ENCODE measurements at regions not wholly inside any gene's neighbourhood (a gene's known extent, or its start where the extent isn't known, plus 50 kb on each side); places are given as distances from the start of the nearest gene placed in this dataset.

- H3K4me1 ChIP-seq = no peaks in the 10 kb centered on the region
- no peak for TF ChIP-seq CTCF (IDR thresholded peaks at IDR 0.05)
- H3K36me3 ChIP-seq (ENCODE audit: insufficient read depth in 1 of 2, low read depth in 1 of 2) = no peaks in the 10 kb centered on the region
- no peaks in the 10 kb centered on the region for H3K9me3 ChIP-seq
- DNase-seq (no peak), ATAC-seq (no peak)
- H3K27me3 ChIP-seq (ENCODE audit: insufficient read depth in 3 of 3, low read length in 2 of 3) = peaks cover 0 to 14% (median 3%) of the 10 kb centered on the region in 3 donors
- intact Hi-C loops (cut with DNase I) = no loop called here
- H3K27ac ChIP-seq = no peak overlapping the region
- WGBS, 3 donors = 55 to 64% (median 62%) methylated on average over 12 of the region's 12 CpGs
- no peak overlapping the region for H3K4me3 ChIP-seq
Measured at GRCh38 chr14:97027256-97027999, 230.2 kb downstream of the VRK1 start.

- Histone ChIP-seq H3K9me3 (no peaks in the 10 kb centered on the region), H3K27ac (no peak overlapping the region), H3K27me3 (ENCODE audit: insufficient read depth in 3 of 3, low read length in 2 of 3) (peaks cover 0 to 22% (median 7%) of the 10 kb centered on the region in 3 donors), H3K36me3 (ENCODE audit: insufficient read depth in 1 of 2, low read depth in 1 of 2) (no peaks in the 10 kb centered on the region), H3K4me1 (no peaks in the 10 kb centered on the region), H3K4me3 (no peak overlapping the region)
- intact Hi-C loops (cut with DNase I) = no loop called here
- no peak for TF ChIP-seq CTCF (IDR thresholded peaks at IDR 0.05)
- ATAC-seq = no peak
- DNase-seq = no peak
- WGBS, 3 donors = 21 to 32% (median 29%) methylated on average over 1 of the region's 1 CpG
Measured at GRCh38 chr14:97028382-97028781, 231.2 kb downstream of the VRK1 start.

DNA sequence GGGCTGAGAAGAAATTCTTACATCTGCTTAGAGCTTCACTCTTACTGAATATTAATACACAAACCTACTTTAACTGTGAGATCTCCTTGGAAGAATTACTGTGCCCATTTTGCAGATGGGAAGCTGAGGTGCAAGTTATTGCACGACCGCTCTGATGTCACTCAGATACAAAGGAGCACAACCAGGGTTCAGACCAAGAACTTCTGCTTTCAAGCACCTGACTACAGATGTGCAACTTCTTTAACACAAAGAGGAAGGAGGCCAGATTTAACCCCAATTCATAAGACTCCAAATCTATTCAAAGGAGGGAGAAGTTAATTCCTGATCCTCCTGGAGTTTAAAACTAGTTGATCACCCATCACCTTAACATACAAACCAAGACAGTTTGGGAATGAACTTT lies 232.6 kb downstream of the VRK1 start:
- H3K36me3 ChIP-seq (ENCODE audit: insufficient read depth in 1 of 2, low read depth in 1 of 2) = no peaks in the 10 kb centered on the region
- no peak overlapping the region for H3K4me3 ChIP-seq
- no peaks in the 10 kb centered on the region for H3K4me1 ChIP-seq
- ATAC-seq = no peak
- peaks cover 0 to 26% (median 7%) of the 10 kb centered on the region in 3 donors for H3K27me3 ChIP-seq (ENCODE audit: insufficient read depth in 3 of 3, low read length in 2 of 3)
- WGBS, 3 donors = 92 to 97% (median 94%) methylated on average over 2 of the region's 2 CpGs
- no peak overlapping the region for H3K27ac ChIP-seq
- H3K9me3 ChIP-seq = no peaks in the 10 kb centered on the region
- TF ChIP-seq CTCF (IDR thresholded peaks at IDR 0.05) = no peak
- no peak for DNase-seq
- intact Hi-C loops (cut with DNase I) = no loop called here

- 79 to 99% (median 98%) methylated on average over 4 of the region's 4 CpGs for WGBS, 3 donors
- Histone ChIP-seq H3K9me3 (no peaks in the 10 kb centered on the region), H3K36me3 (ENCODE audit: insufficient read depth in 1 of 2, low read depth in 1 of 2) (no peaks in the 10 kb centered on the region), H3K4me3 (no peak overlapping the region), H3K4me1 (no peaks in the 10 kb centered on the region), H3K27ac (no peak overlapping the region), H3K27me3 (ENCODE audit: insufficient read depth in 3 of 3, low read length in 2 of 3) (peaks cover 0 to 32% (median 7%) of the 10 kb centered on the region in 3 donors)
- TF ChIP-seq CTCF (IDR thresholded peaks at IDR 0.05) = no peak
- ATAC-seq (no peak), DNase-seq (no peak)
- intact Hi-C loops (cut with DNase I) = no loop called here
Measured at GRCh38 chr14:97031530-97031929, 234.3 kb downstream of the VRK1 start.

Data from psoas muscle (tissue), 7 donors.